ENCODE measurements at regions not wholly inside any gene's neighbourhood (a gene's known extent, or its start where the extent isn't known, plus 50 kb on each side); places are given as distances from the start of the nearest gene placed in this dataset.
"Not testable (repeated sequence)": the region's sequence is repeated elsewhere in the genome, so short reads cannot be mapped to it uniquely, and the experiment has no call there.

DNA sequence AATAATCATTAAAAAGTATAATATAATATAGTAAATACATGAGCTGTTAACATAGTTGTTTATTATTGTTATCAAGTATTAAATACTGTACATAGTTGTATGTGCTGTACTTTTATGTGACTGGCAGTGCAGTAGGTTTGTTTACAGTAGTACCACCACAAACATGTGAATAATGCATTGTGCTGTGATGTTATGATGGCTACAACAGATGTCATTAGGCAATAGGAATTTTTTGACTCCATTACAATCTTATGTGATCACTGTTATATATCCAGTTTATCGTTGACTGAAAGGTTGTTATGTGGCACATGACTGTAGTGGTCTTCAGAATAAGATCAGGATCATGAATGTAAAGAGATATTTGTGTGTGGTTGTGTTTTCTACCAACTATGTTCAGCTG, 577.8 kb downstream of the JRKL start:
- Histone ChIP-seq H3K9ac (ENCODE audit: low read depth, low read length) (no peak overlapping the region), H3K36me3 (ENCODE audit: insufficient read depth, low read length) (no peaks in the 10 kb centered on the region), H3K9me3 (replicated peaks; ENCODE audit: low read length) (no peaks in the 10 kb centered on the region), H3K4me2 (ENCODE audit: low read length) (no peak overlapping the region), H3K27me3 (ENCODE audit: control insufficient read depth, insufficient read depth, low read length) (no peaks in the 10 kb centered on the region), H3K4me1 (ENCODE audit: control insufficient read depth, insufficient read depth, low read length) (peaks cover 17% of the 10 kb centered on the region), H3K4me3 (ENCODE audit: low read length) (no peak overlapping the region)

DNA sequence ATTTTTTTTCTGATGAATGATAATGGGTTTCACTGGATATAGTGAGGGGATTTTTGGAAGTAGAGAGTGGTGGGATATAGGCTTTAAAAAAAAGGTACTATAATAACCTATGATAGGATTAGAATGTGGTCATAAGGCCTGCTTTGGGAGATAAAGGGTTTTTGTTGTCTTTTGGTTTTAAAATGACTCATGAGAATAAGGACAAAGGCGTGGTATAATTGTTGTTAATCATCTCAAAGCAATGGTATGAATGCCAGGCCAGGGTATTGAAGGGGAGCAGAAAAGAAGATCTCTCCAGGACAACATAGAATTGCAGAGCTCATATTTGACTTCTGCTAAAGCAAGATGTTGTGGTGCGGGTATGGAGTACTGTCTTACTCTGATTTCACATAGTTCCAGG, 579.4 kb downstream of the JRKL start:
- H3K9ac ChIP-seq (ENCODE audit: low read depth, low read length): no peak overlapping the region
- H3K4me2 ChIP-seq (ENCODE audit: low read length): peak overlapping the region; percentile 51
- H3K27me3 ChIP-seq (ENCODE audit: control insufficient read depth, insufficient read depth, low read length): no peaks in the 10 kb centered on the region
- peaks cover 17% of the 10 kb centered on the region for H3K4me1 ChIP-seq (ENCODE audit: control insufficient read depth, insufficient read depth, low read length)
- H3K36me3 ChIP-seq (ENCODE audit: insufficient read depth, low read length): no peaks in the 10 kb centered on the region
- no peaks in the 10 kb centered on the region for H3K9me3 ChIP-seq (replicated peaks; ENCODE audit: low read length)
- no peak overlapping the region for H3K4me3 ChIP-seq (ENCODE audit: low read length)

DNA sequence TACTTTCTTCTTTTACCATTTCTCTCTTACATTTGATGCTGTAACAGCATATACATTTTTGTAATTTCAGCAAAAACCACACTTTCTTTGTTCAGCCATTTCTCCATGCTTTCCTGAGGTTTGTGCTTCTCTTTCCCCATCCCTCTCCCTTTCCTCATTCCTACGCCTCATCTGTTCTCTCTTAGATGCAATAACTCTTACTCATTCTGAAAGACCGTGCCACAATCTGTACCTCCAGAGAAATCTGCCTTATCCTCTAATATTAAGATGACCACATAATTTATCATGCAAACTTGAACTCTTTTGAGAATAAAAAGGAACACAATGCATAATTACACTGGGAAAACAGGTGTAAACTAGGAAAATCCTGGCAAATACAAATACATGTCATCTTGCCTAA, 588.9 kb downstream of the JRKL start:
- Histone ChIP-seq H3K27me3 (ENCODE audit: control insufficient read depth, insufficient read depth, low read length) (no peaks in the 10 kb centered on the region), H3K9me3 (replicated peaks; ENCODE audit: low read length) (no peaks in the 10 kb centered on the region), H3K36me3 (ENCODE audit: insufficient read depth, low read length) (no peaks in the 10 kb centered on the region), H3K4me3 (ENCODE audit: low read length) (no peak overlapping the region), H3K9ac (ENCODE audit: low read depth, low read length) (no peak overlapping the region), H3K4me1 (ENCODE audit: control insufficient read depth, insufficient read depth, low read length) (no peaks in the 10 kb centered on the region), H3K4me2 (ENCODE audit: low read length) (no peak overlapping the region)

DNA sequence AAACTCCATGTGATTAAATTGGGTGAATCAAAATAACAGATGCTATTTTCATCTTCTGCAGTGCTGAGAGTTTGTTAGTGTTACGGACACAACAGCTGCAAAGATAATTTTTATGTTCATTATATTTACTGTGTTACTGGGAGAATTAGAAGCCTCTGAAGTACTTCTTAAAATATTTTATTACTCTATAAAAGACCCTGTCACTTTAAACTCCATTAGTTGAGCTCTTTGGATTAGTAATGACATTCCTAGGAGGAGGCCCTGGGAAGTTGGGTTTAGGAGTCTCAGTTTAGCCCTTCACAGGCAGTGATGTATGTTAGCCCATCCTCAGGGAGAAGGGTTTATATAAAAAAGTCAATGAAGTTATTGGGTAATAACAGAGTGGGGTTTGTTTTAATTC, 596.7 kb downstream of the JRKL start:
- no peaks in the 10 kb centered on the region for H3K36me3 ChIP-seq (ENCODE audit: insufficient read depth, low read length)
- no peak overlapping the region for H3K4me3 ChIP-seq (ENCODE audit: low read length)

DNA sequence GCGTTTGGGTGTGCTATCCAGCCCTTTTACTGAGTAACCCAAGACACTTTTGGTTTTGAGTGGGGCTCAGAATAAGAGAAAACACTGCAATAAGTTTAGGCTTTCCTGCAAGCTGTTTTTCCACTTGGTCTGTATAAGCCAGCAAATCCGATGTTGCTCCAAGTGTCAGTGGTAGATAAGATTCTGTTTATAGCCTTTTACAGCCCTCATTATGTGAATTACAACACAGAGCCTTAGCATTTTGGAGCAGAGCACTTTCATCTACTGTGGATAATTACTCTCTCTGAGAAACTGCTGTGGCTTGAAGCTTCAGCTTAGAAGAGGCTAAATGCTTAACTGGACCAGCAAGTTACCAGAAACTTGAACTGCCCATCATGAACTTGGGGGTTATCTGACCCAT, 601.1 kb downstream of the JRKL start:
- H3K4me2 ChIP-seq (ENCODE audit: low read length): no peak overlapping the region
- H3K27me3 ChIP-seq (ENCODE audit: control insufficient read depth, insufficient read depth, low read length): no peaks in the 10 kb centered on the region
- H3K4me1 ChIP-seq (ENCODE audit: control insufficient read depth, insufficient read depth, low read length): no peaks in the 10 kb centered on the region
- H3K9ac ChIP-seq (ENCODE audit: low read depth, low read length): no peak overlapping the region
- no peaks in the 10 kb centered on the region for H3K36me3 ChIP-seq (ENCODE audit: insufficient read depth, low read length)
- H3K9me3 ChIP-seq (replicated peaks; ENCODE audit: low read length): no peaks in the 10 kb centered on the region
- no peak overlapping the region for H3K4me3 ChIP-seq (ENCODE audit: low read length)

More for the DNA sequence above, 596.7 kb downstream of the JRKL start:
- Histone ChIP-seq H3K9ac (ENCODE audit: low read depth, low read length) (no peak overlapping the region), H3K27me3 (ENCODE audit: control insufficient read depth, insufficient read depth, low read length) (no peaks in the 10 kb centered on the region), H3K9me3 (replicated peaks; ENCODE audit: low read length) (no peaks in the 10 kb centered on the region), H3K4me1 (ENCODE audit: control insufficient read depth, insufficient read depth, low read length) (no peaks in the 10 kb centered on the region), H3K4me2 (ENCODE audit: low read length) (no peak overlapping the region)

DNA sequence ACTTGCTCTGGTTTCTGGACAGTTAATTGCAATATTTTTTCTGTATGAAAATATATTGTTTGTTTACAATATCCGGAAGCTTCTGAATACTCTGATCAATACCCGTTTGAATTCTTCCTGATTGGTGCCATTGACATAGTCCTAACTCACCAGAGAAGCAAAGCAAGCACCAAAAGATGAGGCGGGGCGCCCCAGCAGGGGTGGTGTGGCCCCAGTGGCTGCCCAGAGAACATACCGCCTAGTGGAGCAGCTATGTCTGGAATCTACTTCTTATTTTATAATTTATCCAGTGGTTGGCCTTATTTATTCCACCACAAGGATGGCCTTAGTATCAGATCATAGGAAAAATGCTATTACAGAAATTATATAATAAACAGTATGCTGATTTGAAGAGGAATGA, 610.7 kb downstream of the JRKL start:
- no peaks in the 10 kb centered on the region for H3K9me3 ChIP-seq (replicated peaks; ENCODE audit: low read length)
- no peak overlapping the region for H3K9ac ChIP-seq (ENCODE audit: low read depth, low read length)
- H3K36me3 ChIP-seq (ENCODE audit: insufficient read depth, low read length): no peaks in the 10 kb centered on the region
- H3K4me3 ChIP-seq (ENCODE audit: low read length): no peak overlapping the region
- no peaks in the 10 kb centered on the region for H3K4me1 ChIP-seq (ENCODE audit: control insufficient read depth, insufficient read depth, low read length)
- H3K27me3 ChIP-seq (ENCODE audit: control insufficient read depth, insufficient read depth, low read length): no peaks in the 10 kb centered on the region
- H3K4me2 ChIP-seq (ENCODE audit: low read length): no peak overlapping the region

DNA sequence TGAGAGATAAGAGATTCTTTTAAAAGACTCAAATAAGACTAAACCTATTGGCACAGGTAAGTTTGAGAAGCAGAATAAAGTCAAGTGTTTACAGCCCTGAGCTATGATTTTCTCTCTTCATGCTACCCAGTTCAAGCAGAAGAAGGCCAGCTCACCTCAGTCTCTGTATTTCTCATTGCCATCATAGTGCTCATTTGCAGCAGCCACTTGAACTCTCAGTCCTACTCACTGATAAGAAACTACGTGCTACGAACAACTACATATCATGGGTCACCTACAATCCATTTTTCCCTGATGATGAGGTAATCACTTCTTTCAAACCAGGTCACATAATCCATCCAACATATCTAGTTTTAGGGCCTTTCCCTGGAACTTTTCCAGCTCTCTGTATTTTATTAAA, 617.5 kb downstream of the JRKL start:
- peaks cover 7% of the 10 kb centered on the region for H3K27me3 ChIP-seq (ENCODE audit: control insufficient read depth, insufficient read depth, low read length)
- H3K9me3 ChIP-seq (replicated peaks; ENCODE audit: low read length): no peaks in the 10 kb centered on the region
- H3K9ac ChIP-seq (ENCODE audit: low read depth, low read length): no peak overlapping the region
- no peak overlapping the region for H3K4me2 ChIP-seq (ENCODE audit: low read length)
- no peaks in the 10 kb centered on the region for H3K36me3 ChIP-seq (ENCODE audit: insufficient read depth, low read length)
- no peaks in the 10 kb centered on the region for H3K4me1 ChIP-seq (ENCODE audit: control insufficient read depth, insufficient read depth, low read length)
- H3K4me3 ChIP-seq (ENCODE audit: low read length): no peak overlapping the region

DNA sequence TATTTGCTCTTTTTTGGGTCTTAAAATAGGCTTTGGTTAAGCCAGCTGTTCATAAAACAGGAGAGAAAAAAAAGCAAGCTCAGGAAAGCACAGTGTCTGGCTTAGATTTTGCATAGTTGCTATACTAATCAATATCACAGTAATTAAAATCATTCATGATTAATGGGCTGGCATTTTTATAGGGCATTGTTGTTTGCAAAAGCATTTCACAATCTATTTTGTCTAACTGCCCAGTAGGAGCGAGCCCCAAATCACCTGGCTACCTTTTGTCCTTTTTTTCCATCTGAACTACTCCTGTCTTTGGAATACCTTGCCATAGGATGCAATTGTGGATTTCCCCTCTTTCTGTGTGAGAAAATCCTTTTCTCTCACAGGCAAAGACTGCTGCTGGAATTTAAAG, 619.8 kb downstream of the JRKL start:
- Histone ChIP-seq H3K4me3 (ENCODE audit: low read length) (no peak overlapping the region), H3K4me2 (ENCODE audit: low read length) (no peak overlapping the region), H3K9ac (ENCODE audit: low read depth, low read length) (no peak overlapping the region), H3K9me3 (replicated peaks; ENCODE audit: low read length) (no peaks in the 10 kb centered on the region), H3K4me1 (ENCODE audit: control insufficient read depth, insufficient read depth, low read length) (no peaks in the 10 kb centered on the region), H3K36me3 (ENCODE audit: insufficient read depth, low read length) (no peaks in the 10 kb centered on the region), H3K27me3 (ENCODE audit: control insufficient read depth, insufficient read depth, low read length) (peaks cover 7% of the 10 kb centered on the region)

DNA sequence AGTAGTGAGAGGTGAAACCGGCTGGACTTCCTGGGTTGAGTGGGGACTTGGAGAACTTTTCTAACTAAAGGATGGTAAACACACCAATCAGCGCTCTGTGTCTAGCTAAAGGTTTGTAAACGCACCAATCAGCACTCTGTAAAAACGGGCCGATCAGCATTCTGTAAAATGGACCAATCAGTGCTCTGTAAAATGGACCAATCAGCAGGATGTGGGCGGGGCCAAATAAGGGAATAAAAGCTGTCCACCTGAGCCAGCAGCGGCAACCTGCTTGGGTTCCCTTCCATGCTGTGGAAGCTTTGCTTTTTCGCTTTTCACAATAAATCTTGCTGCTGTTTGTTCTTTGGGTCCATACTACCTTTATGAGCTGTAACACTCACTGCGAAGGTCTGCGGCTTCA, 621.2 kb downstream of the JRKL start:
- not testable (repeated sequence) for H3K36me3 ChIP-seq (ENCODE audit: insufficient read depth, low read length); H3K4me3 ChIP-seq (ENCODE audit: low read length); H3K9ac ChIP-seq (ENCODE audit: low read depth, low read length); H3K4me2 ChIP-seq (ENCODE audit: low read length); H3K4me1 ChIP-seq (ENCODE audit: control insufficient read depth, insufficient read depth, low read length); H3K9me3 ChIP-seq (replicated peaks; ENCODE audit: low read length); H3K27me3 ChIP-seq (ENCODE audit: control insufficient read depth, insufficient read depth, low read length)

DNA sequence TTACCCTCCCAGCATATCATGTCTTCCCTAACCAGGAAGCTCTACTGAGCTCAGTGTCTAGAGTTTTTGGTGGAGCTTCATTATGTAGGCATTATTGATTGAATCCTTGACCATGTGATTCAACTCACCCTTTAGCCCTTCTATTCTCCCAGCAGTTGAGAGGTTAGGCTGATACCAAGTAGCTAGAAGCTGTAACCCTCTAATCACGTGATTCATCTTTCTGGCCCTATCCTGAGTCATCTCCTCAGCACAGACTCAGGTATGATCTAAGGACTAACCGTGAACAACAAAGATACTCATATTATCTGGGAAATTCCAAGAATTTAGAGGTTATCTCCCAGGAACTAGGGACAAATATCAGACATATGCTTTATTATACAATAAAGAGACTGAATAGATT, 625.5 kb downstream of the JRKL start:
- no peak overlapping the region for H3K4me3 ChIP-seq (ENCODE audit: low read length)
- no peaks in the 10 kb centered on the region for H3K4me1 ChIP-seq (ENCODE audit: control insufficient read depth, insufficient read depth, low read length)
- H3K36me3 ChIP-seq (ENCODE audit: insufficient read depth, low read length): no peaks in the 10 kb centered on the region
- no peaks in the 10 kb centered on the region for H3K27me3 ChIP-seq (ENCODE audit: control insufficient read depth, insufficient read depth, low read length)
- no peaks in the 10 kb centered on the region for H3K9me3 ChIP-seq (replicated peaks; ENCODE audit: low read length)
- no peak overlapping the region for H3K4me2 ChIP-seq (ENCODE audit: low read length)
- no peak overlapping the region for H3K9ac ChIP-seq (ENCODE audit: low read depth, low read length)

DNA sequence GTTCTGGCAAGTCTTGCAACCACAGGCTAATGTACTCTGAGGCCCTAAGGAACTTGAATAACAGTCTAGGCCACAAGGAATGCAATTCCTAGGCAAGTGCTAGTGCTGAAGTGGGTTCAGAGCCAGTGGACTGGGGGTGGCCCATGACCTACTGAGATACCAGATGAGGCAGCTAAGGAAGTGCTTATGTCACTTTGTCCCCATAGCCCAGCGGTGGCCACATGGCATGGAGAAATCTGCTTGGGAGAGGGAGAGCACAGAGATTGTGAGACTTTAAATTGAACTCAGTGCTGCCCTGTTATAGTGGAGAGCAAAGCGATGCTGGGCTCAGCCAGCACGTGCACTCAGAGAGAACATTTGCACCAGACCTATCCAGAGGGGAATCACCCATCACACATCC, 629.5 kb downstream of the JRKL start:
- no peaks in the 10 kb centered on the region for H3K9me3 ChIP-seq (replicated peaks; ENCODE audit: low read length)
- no peaks in the 10 kb centered on the region for H3K4me1 ChIP-seq (ENCODE audit: control insufficient read depth, insufficient read depth, low read length)
- H3K9ac ChIP-seq (ENCODE audit: low read depth, low read length): no peak overlapping the region
- H3K27me3 ChIP-seq (ENCODE audit: control insufficient read depth, insufficient read depth, low read length): no peaks in the 10 kb centered on the region
- no peak overlapping the region for H3K4me3 ChIP-seq (ENCODE audit: low read length)
- no peaks in the 10 kb centered on the region for H3K36me3 ChIP-seq (ENCODE audit: insufficient read depth, low read length)
- no peak overlapping the region for H3K4me2 ChIP-seq (ENCODE audit: low read length)

DNA sequence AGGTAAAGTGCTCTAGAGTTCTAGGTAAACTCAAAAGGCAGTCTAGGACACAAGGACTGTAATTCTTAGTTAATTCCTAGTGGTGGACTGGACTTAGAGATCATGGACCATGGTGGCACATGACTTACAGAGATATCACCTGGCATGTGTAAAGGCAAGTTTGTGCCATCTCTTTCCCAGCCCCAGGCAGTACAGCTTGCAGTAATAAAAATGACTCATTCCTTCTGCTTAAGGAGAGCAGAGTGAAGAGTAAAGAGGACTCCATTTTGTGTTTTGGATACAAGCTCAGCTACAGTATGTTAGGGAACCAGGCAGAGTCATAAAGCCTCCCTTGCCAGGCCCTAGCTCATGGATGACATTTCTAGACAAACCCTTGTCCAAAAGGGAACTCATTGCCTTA, 629.9 kb downstream of the JRKL start:
- Histone ChIP-seq H3K4me2 (ENCODE audit: low read length) (no peak overlapping the region), H3K27me3 (ENCODE audit: control insufficient read depth, insufficient read depth, low read length) (no peaks in the 10 kb centered on the region), H3K9me3 (replicated peaks; ENCODE audit: low read length) (no peaks in the 10 kb centered on the region), H3K9ac (ENCODE audit: low read depth, low read length) (no peak overlapping the region), H3K4me3 (ENCODE audit: low read length) (no peak overlapping the region), H3K36me3 (ENCODE audit: insufficient read depth, low read length) (no peaks in the 10 kb centered on the region), H3K4me1 (ENCODE audit: control insufficient read depth, insufficient read depth, low read length) (no peaks in the 10 kb centered on the region)

DNA sequence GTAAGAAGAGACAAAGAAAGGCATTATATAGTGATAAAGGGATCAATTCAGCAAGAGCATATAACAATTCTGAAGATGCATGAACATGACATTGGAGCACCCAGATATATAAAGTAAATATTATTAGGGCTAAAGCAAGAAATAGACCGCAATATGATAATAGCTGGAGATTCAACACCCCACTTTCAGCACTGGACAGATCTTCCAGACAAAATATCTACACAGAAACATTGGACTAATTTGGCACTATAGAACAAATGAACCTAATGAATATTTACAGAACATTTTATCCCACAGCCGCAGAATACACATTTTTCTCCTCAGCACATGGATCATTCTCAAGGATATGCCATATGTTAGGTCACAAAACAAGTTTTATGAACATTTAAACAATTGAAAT, 633.1 kb downstream of the JRKL start:
- no peaks in the 10 kb centered on the region for H3K27me3 ChIP-seq (ENCODE audit: control insufficient read depth, insufficient read depth, low read length)
- no peak overlapping the region for H3K9ac ChIP-seq (ENCODE audit: low read depth, low read length)
- no peaks in the 10 kb centered on the region for H3K36me3 ChIP-seq (ENCODE audit: insufficient read depth, low read length)
- no peaks in the 10 kb centered on the region for H3K9me3 ChIP-seq (replicated peaks; ENCODE audit: low read length)
- H3K4me2 ChIP-seq (ENCODE audit: low read length): no peak overlapping the region
- H3K4me1 ChIP-seq (ENCODE audit: control insufficient read depth, insufficient read depth, low read length): no peaks in the 10 kb centered on the region
- H3K4me3 ChIP-seq (ENCODE audit: low read length): no peak overlapping the region

Measured in skeletal muscle satellite cell (primary cell).